Hindlimb muscle (tissue), 1 donor: ENCODE measurements at regions not wholly inside any gene's neighbourhood (a gene's known extent, or its start where the extent isn't known, plus 50 kb on each side); places are given as distances from the start of the nearest gene placed in this dataset.

ENCODE experiments used
- DNase-seq: peaks from one replicate; pipeline ENCODE4 v3.0.0-alpha.2; 2013

DNA sequence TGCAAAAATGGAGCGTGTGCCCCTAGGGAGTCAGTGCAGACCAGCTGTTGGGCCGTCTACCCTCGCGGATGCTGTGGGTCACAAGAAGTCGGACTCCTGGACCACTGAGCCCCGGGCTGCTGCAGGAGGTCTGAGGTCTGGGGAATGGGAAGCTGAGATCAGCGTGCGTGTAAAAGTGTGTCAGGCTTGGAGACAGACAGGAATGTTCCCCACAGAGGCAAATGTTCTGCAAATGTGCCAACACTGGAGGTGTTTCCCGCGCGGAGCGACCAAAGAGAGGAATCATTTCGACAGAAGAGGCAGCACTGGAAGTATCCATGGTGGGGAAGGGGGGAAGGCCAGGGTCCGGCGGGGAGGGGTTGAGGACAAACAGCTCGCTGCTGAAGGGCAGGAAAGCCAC, 643.8 kb upstream of the MGMT start:
- no peak for DNase-seq

GRCh38 chr10:128825626-128826025, 641.4 kb upstream of the MGMT start:
- DNase-seq: no peak

- DNase-seq: peak; percentile 62
Observed at GRCh38 chr10:128833671-128834070, 633.4 kb upstream of the MGMT start.

GRCh38 chr10:128835361-128835760, 631.7 kb upstream of the MGMT start:
- no peak for DNase-seq

- DNase-seq: no peak
Observed at GRCh38 chr10:128837478-128837877, 629.6 kb upstream of the MGMT start.

DNA sequence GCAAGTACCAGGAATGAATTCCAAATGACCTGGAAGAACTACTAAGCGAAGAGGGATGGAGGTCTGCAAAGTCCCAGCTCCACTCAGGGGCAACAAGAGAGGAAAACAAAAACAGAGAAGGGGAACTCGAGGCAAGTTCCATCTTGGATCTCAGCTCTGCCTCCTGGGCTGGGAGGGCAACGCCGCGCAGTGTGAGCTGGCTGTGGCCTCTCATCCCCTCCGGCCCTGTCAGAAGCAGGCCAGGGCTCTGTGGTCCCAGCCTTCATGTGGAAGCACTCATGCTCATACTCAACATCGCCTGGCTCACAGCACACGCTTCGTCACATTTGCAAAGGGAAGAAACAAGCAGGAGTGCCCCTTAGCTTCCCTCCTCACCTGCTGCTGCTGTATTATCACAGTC, 627.9 kb upstream of the MGMT start:
- no peak for DNase-seq

DNA sequence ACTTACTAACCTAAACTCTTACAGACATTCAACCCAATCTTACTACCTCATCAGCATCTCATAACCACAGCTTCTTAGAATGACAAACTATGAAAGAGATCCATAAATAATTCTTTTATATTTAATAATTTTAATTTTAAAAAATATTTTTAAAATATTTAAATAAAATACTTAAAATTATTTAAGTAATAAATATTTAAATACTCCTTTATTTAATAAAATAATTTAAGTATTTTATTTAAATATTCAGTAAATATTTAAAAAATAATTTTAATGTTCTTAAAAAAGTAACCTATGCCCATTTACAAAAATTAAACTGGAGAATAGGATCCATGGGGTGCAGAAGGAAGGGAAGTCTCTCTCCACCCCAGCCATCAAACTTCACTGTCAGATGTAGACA, 627.3 kb upstream of the MGMT start:
- no peak for DNase-seq

GRCh38 chr10:128843972-128844371, 623.1 kb upstream of the MGMT start:
- DNase-seq: no peak

DNA sequence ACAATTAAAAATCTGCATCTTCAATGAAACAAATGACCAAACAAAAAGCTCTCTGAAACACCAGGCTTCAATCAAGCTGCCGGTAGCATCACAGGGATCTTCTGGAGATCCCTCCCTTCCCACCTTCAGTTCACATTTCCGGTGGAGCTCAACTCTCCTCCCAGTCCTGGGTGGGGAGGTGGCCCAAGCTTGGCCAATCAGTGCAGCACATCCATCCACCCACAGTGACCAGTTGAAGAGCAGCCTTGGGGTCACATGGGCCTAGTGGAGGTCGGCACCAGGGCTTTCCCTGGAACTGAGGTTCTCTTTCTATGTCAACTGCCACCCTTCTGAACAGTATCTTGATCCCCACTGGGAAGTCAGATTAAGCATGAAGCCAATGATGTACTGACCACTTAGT, 620.1 kb upstream of the MGMT start:
- DNase-seq: no peak

DNA sequence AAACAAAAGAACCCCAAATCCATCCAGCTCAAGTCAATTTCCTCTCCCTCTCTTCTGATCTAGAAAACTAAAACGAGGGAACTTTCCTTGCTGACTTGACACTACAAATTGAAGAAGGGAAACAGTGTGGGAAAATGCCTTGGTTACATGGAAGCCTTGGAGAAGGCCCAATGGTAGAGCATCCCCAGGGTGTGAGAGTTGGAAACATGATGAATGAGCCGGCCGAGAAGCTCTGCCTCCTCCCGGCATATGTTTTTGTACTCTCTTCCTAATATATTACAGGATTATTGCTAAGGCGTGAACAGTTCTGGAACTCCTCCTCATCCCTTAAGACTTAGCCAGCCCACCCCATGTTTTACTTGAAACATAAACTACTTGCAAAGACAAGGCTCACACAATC, 618.2 kb upstream of the MGMT start:
- DNase-seq: peak; percentile 77

DNA sequence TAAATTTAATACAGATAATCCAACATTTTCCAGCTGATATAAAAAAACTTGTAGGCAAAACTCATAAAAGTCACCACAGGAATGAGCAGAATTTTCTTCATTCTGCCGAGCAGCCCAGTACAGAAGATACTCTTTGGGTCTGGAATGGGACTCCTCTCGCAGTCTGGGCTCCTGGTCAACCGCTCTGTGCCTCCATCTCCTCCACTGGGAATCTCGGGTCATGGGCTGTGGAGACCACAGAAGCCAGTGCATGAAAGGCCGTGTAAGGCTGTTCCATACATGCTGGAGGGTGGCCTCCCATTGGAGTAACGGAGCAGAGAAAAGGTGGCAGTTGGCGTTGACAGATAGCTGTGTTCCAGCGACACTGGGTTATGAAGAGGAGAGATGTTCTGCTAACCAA, 616.4 kb upstream of the MGMT start:
- DNase-seq: no peak

- no peak for DNase-seq
Observed at GRCh38 chr10:128851281-128851680, 615.8 kb upstream of the MGMT start.

- no peak for DNase-seq
Observed at GRCh38 chr10:128851726-128852125, 615.3 kb upstream of the MGMT start.

GRCh38 chr10:128852449-128852848, 614.6 kb upstream of the MGMT start:
- no peak for DNase-seq

DNA sequence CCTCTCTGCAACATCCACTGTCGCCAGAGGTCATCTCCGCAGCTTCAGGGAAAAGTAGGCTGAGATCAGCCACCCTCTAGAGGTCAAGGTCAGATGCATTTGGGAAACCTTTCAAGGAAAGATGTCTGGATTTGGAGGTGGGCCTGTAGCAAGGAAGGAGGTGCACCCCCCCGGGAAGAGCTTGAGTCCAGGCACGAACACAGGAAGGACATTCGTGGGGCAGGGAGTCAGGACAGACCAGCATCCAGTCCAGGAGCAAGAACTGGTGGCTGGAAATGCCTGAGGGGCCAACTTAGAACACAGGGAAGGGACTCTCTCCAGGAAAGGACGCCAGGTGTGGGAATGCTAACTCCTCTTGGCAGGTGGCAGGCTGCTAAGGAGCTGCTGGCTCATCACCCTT, 614.1 kb upstream of the MGMT start:
- DNase-seq: no peak

- DNase-seq: no peak
Observed at GRCh38 chr10:128853537-128853936, 613.5 kb upstream of the MGMT start.

- no peak for DNase-seq
Observed at GRCh38 chr10:128854204-128854603, 612.8 kb upstream of the MGMT start.

DNA sequence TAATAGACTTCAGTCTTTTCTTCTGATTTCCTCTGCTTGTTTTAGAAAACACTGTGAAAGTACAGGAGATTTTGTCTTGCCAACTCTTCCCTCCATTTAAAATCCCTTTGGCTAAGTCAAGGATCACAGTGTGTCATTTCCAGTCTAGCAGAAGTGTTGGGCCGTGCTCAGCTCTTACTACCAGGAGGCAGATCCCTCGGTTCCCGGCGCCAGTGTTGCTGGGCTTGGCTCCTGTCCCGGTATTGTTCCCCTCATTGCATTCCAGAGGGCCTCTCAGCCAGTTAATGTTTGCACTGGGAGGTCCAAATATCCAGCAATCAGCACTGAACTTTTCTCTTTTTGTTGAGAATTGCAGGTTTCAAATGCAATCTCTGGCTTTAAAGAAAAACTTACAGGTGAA, 612.1 kb upstream of the MGMT start:
- peak; percentile 84 for DNase-seq

GRCh38 chr10:128855618-128856428, 611.2 kb upstream of the MGMT start:
- no peak for DNase-seq

DNA sequence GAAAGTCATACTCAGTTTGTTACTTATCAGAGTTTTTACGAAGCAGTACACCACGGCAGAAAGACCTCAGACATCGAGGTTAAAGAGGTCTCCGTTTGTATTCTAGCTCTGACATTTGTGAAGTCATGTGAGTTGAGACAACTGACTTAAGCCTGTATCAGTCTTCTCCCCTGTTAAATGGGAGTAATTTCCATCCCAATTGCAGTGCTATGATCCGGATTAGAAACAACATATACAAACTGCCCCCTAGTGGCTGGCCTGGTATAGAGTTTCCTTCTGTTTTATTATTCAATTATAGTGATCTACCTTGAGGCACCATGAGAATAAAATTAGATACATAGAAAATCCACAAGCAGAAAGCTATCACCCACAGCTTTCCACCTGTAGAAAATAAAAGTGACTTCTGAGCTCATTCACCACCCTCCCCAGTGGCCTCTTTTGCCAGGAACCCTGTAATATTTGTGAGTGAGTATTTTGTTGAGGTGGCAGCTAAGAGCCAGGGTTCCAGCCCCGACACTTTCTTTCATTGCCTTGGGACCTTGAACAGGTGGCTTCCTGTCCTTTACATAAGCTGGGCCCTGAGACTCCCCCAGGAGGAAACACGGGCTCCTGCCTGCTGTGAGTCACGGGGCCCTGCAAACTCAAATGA, 607.2 kb upstream of the MGMT start:
- DNase-seq: no peak

DNA sequence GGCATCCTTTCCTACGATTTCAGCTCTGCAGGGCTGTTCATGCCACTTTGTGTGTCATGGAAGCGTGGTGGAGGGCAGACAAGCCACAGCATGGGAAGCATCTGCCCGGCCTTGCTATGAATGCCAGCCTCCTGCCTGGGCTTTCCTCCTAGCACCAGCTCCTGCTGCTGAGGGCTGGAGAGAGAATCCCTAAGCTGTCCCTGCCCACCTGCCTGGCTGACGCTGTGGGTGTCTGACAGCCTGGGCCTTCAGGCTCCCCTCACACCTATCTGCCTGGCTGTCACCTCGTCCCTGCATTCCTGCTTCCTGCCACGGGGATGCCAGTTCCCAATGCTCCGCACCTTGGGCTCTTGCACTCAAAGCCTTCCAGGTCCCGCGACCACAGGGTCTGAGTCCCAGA, 606.5 kb upstream of the MGMT start:
- no peak for DNase-seq

GRCh38 chr10:128861018-128861901, 605.8 kb upstream of the MGMT start:
- no peak for DNase-seq

GRCh38 chr10:128863411-128863810, 603.6 kb upstream of the MGMT start:
- no peak for DNase-seq
